ENCODE measurements at regions not wholly inside any gene's neighbourhood (a gene's known extent, or its start where the extent isn't known, plus 50 kb on each side); places are given as distances from the start of the nearest gene placed in this dataset.
"Not testable (repeated sequence)": the region's sequence is repeated elsewhere in the genome, so short reads cannot be mapped to it uniquely, and the experiment has no call there.

DNA sequence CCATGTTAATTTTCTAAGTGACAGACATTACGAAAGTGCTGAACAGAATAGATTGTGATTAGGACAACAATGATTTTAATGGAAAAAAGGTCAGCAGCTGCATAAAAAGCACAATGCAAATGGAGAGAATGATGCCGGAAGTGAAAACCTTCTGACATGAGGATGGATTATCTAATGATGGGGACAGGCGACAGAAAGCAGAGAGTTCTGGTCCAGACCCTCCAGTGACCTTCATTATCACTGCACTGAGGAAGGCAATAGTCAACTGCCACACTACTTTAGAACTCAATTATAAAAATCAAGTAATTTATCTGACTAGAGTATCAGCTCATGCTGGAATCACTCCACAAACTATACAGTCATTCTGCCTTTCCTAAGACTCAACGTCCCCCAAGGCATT, 746.1 kb upstream of the EPHA5 start:
- no peaks in the 10 kb centered on the region for H3K4me1 Mint-ChIP-seq
- no peak overlapping the region for H3K4me3 Mint-ChIP-seq
- ATAC-seq, result no peak
- CTCF ChIA-PET, result no interaction called here
- H3K27ac Mint-ChIP-seq, result no peak overlapping the region
- H3K9me3 Mint-ChIP-seq (ENCODE audit: low read depth), result peaks cover 14% of the 10 kb centered on the region
- no peak for DNase-seq
- H3K27me3 Mint-ChIP-seq, result no peaks in the 10 kb centered on the region
- no peaks in the 10 kb centered on the region for H3K36me3 Mint-ChIP-seq

GRCh38 chr4:66404141-66404540, 733.9 kb upstream of the EPHA5 start:
- Mint-ChIP-seq H3K27me3 (no peaks in the 10 kb centered on the region), H3K4me1 (no peaks in the 10 kb centered on the region), H3K27ac (no peak overlapping the region), H3K4me3 (no peak overlapping the region), H3K36me3 (no peaks in the 10 kb centered on the region), H3K9me3 (ENCODE audit: low read depth) (peaks cover 10% of the 10 kb centered on the region)
- CTCF ChIA-PET, result no interaction called here
- DNase-seq, result no peak
- ATAC-seq, result no peak

DNA sequence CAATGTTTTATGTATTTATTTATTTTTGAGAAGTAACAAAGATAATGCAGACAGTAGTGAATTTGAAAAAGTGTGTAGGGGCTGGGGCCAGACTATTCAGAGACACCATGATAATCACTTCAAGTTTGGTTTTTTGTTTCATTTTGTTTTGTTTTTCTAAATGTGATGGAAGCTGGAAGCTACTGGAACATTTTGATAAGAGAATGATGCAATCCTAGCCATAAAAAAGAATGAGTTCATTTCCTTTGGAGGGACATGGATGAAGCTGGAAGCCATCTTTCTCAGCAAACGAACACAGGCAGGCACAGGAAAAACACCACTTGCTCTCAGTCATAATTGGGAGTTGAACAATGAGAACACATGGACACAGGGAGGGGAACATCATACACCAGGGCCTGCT, 706.6 kb upstream of the EPHA5 start:
- H3K4me3 Mint-ChIP-seq, result no peak overlapping the region

GRCh38 chr4:66376396-66376795, 706.1 kb upstream of the EPHA5 start:
- no peak overlapping the region for H3K27ac Mint-ChIP-seq
- no peak for ATAC-seq
- DNase-seq, result no peak
- H3K27me3 Mint-ChIP-seq, result no peaks in the 10 kb centered on the region
- CTCF ChIA-PET, result no interaction called here
- H3K4me1 Mint-ChIP-seq, result no peaks in the 10 kb centered on the region
- no peaks in the 10 kb centered on the region for H3K36me3 Mint-ChIP-seq
- H3K4me3 Mint-ChIP-seq, result no peak overlapping the region
- peaks cover 5% of the 10 kb centered on the region for H3K9me3 Mint-ChIP-seq (ENCODE audit: low read depth)

More for the DNA sequence above, 706.6 kb upstream of the EPHA5 start:
- Mint-ChIP-seq H3K27ac (no peak overlapping the region), H3K36me3 (no peaks in the 10 kb centered on the region), H3K27me3 (no peaks in the 10 kb centered on the region), H3K4me1 (no peaks in the 10 kb centered on the region), H3K9me3 (ENCODE audit: low read depth) (peaks cover 5% of the 10 kb centered on the region)
- CTCF ChIA-PET, result no interaction called here
- DNase-seq (no peak), ATAC-seq (no peak)

DNA sequence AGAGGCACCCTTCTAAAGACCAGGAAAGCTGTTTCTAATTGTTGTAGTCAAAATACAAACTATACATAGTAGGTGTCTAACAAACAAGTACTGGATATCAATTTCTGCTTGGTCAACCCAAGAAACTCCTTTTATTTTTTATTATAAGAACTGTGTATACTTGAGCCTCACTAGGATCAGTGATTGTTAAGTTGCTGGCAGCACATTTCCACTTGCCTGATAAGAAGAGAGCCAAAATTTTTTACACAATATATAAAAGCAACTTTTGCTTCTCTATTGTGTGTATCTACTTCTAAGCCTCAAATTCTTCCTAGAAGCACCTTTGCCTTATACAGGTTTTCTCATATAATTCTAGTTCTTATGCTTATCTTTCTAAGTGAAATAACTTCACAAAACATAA, 703.0 kb upstream of the EPHA5 start:
- H3K9me3 Mint-ChIP-seq (ENCODE audit: low read depth), result peaks cover 9% of the 10 kb centered on the region
- no peaks in the 10 kb centered on the region for H3K36me3 Mint-ChIP-seq
- no peak overlapping the region for H3K27ac Mint-ChIP-seq
- no peak overlapping the region for H3K4me3 Mint-ChIP-seq
- CTCF ChIA-PET, result no interaction called here
- ATAC-seq (no peak), DNase-seq (no peak)
- no peaks in the 10 kb centered on the region for H3K27me3 Mint-ChIP-seq
- H3K4me1 Mint-ChIP-seq, result no peaks in the 10 kb centered on the region

GRCh38 chr4:66372706-66373105, 702.4 kb upstream of the EPHA5 start:
- DNase-seq, result no peak
- Mint-ChIP-seq H3K4me1 (no peaks in the 10 kb centered on the region), H3K27me3 (no peaks in the 10 kb centered on the region), H3K9me3 (ENCODE audit: low read depth) (peaks cover 9% of the 10 kb centered on the region), H3K27ac (no peak overlapping the region), H3K36me3 (no peaks in the 10 kb centered on the region), H3K4me3 (no peak overlapping the region)
- no peak for ATAC-seq
- CTCF ChIA-PET, result no interaction called here

- Mint-ChIP-seq H3K36me3 (no peaks in the 10 kb centered on the region), H3K4me3 (no peak overlapping the region), H3K4me1 (no peaks in the 10 kb centered on the region), H3K9me3 (ENCODE audit: low read depth) (peaks cover 11% of the 10 kb centered on the region), H3K27ac (no peak overlapping the region), H3K27me3 (no peaks in the 10 kb centered on the region)
- CTCF ChIA-PET, result no interaction called here
- ATAC-seq (no peak), DNase-seq (no peak)
Observed at GRCh38 chr4:66367043-66367660, 696.9 kb upstream of the EPHA5 start.

DNA sequence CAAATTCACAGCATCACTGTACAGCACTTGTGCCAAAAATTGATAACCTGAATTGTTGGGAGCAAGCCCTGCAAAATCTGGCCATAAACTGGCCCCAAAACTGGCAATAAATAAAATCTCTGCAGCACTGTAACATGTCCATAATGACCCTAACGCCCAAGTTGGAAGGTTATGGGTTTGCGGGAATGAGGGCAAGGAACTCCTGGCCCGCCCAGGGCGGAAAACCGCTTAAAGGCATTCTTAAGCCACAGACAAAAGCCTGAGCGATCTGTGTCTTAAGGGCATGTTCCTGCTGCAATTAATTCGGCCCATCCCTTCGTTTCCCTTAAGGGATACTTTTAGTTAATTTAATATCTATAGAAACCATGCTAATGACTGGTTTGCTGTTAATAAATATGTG, 690.1 kb upstream of the EPHA5 start:
- H3K9me3 Mint-ChIP-seq (ENCODE audit: low read depth); H3K36me3 Mint-ChIP-seq; ATAC-seq; H3K27ac Mint-ChIP-seq; H3K4me3 Mint-ChIP-seq; H3K4me1 Mint-ChIP-seq; DNase-seq; CTCF ChIA-PET; H3K27me3 Mint-ChIP-seq: not testable (repeated sequence)

- no peaks in the 10 kb centered on the region for H3K36me3 Mint-ChIP-seq
Observed at GRCh38 chr4:66357316-66357715, 687.0 kb upstream of the EPHA5 start.

DNA sequence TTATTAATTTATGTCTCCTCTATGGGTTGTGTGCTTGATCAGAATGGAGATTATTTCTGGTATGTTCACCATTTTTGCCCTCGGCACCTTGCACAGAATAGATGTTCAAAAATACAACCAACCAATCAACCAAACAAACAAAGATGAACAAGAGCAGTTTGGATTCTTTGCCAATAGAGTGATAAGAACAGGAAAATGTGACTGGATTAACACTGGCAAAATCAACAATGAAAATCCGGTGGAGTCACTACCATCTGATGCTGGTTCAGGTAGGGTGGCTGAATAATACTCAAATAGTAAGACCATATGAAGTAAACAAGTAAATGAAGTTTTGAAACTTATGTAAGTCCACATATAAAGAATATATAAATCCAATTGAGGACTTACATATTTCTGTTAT, 685.0 kb upstream of the EPHA5 start:
- ATAC-seq (no peak), DNase-seq (no peak)
- Mint-ChIP-seq H3K27ac (no peak overlapping the region), H3K4me1 (no peaks in the 10 kb centered on the region), H3K9me3 (ENCODE audit: low read depth) (peaks cover 4% of the 10 kb centered on the region), H3K36me3 (no peaks in the 10 kb centered on the region), H3K27me3 (no peaks in the 10 kb centered on the region), H3K4me3 (no peak overlapping the region)
- CTCF ChIA-PET, result no interaction called here

More at GRCh38 chr4:66357316-66357715, 687.0 kb upstream of the EPHA5 start:
- no peaks in the 10 kb centered on the region for H3K27me3 Mint-ChIP-seq
- CTCF ChIA-PET, result no interaction called here
- no peak overlapping the region for H3K27ac Mint-ChIP-seq
- H3K4me1 Mint-ChIP-seq, result no peaks in the 10 kb centered on the region
- no peak overlapping the region for H3K4me3 Mint-ChIP-seq
- ATAC-seq (no peak), DNase-seq (no peak)
- peaks cover 4% of the 10 kb centered on the region for H3K9me3 Mint-ChIP-seq (ENCODE audit: low read depth)

GRCh38 chr4:66351761-66352160, 681.5 kb upstream of the EPHA5 start:
- H3K27ac Mint-ChIP-seq, result no peak overlapping the region
- H3K27me3 Mint-ChIP-seq, result no peaks in the 10 kb centered on the region
- no peak overlapping the region for H3K4me3 Mint-ChIP-seq
- ATAC-seq (no peak), DNase-seq (no peak)
- H3K4me1 Mint-ChIP-seq, result no peaks in the 10 kb centered on the region
- CTCF ChIA-PET, result no interaction called here
- peaks cover 9% of the 10 kb centered on the region for H3K9me3 Mint-ChIP-seq (ENCODE audit: low read depth)
- H3K36me3 Mint-ChIP-seq, result no peaks in the 10 kb centered on the region

GRCh38 chr4:66340286-66340893, 670.1 kb upstream of the EPHA5 start:
- Mint-ChIP-seq H3K9me3 (ENCODE audit: low read depth) (peaks cover 17% of the 10 kb centered on the region), H3K36me3 (no peaks in the 10 kb centered on the region), H3K27me3 (no peaks in the 10 kb centered on the region), H3K4me3 (no peak overlapping the region), H3K4me1 (no peaks in the 10 kb centered on the region), H3K27ac (no peak overlapping the region)
- ATAC-seq, result no peak
- CTCF ChIA-PET, result no interaction called here
- no peak for DNase-seq

DNA sequence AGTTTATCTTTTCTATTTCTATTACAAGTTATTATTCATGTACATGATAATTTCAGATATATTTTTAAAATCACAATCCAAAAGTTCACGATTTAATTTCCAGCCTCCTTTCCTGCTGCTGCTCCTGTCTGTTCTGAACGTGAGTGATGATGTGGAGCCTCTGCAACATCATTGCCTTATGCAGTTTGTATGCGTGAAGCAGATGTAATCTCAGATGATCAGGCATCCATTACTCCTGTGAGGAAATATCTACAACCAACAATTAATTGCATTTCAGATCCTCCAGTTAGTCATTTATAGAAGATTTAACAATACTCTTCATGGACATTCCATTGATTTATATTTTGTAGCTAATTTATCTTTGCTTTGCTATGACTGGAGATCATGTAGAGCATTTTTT, 668.7 kb upstream of the EPHA5 start:
- DNase-seq, result no peak
- H3K36me3 Mint-ChIP-seq, result no peaks in the 10 kb centered on the region
- no peaks in the 10 kb centered on the region for H3K4me1 Mint-ChIP-seq
- no peak overlapping the region for H3K4me3 Mint-ChIP-seq
- no peaks in the 10 kb centered on the region for H3K27me3 Mint-ChIP-seq
- ATAC-seq, result no peak
- H3K9me3 Mint-ChIP-seq (ENCODE audit: low read depth), result peaks cover 18% of the 10 kb centered on the region
- CTCF ChIA-PET, result no interaction called here
- no peak overlapping the region for H3K27ac Mint-ChIP-seq

DNA sequence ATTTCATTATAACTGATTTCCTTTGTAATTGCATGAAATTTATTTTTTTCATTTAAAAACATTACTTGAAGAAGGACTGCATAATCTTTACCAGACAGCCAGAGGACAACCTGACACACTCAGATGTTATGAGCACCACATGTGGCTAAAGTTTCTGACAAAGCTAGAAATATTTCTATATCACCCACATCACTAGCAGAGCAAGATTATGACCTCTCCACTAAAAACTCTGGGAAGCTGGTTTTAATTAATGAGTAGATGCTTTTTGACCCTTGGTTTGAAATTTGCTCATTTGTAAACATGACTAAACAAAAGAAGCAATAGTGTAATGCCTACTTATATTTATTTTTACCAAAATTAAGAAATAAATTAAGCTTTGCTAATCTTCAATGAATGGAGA, 661.5 kb upstream of the EPHA5 start:
- DNase-seq (no peak), ATAC-seq (no peak)
- no peak overlapping the region for H3K27ac Mint-ChIP-seq
- no peaks in the 10 kb centered on the region for H3K4me1 Mint-ChIP-seq
- no peaks in the 10 kb centered on the region for H3K27me3 Mint-ChIP-seq
- CTCF ChIA-PET, result no interaction called here
- H3K4me3 Mint-ChIP-seq, result no peak overlapping the region
- H3K9me3 Mint-ChIP-seq (ENCODE audit: low read depth), result peaks cover 3% of the 10 kb centered on the region
- no peaks in the 10 kb centered on the region for H3K36me3 Mint-ChIP-seq

- DNase-seq, result no peak
- Mint-ChIP-seq H3K4me1 (no peaks in the 10 kb centered on the region), H3K4me3 (no peak overlapping the region), H3K27me3 (no peaks in the 10 kb centered on the region), H3K36me3 (no peaks in the 10 kb centered on the region), H3K27ac (no peak overlapping the region), H3K9me3 (ENCODE audit: low read depth) (no peaks in the 10 kb centered on the region)
- CTCF ChIA-PET, result no interaction called here
- ATAC-seq, result no peak
Observed at GRCh38 chr4:66330125-66330524, 659.8 kb upstream of the EPHA5 start.

Measured in activated CD8-positive, alpha-beta memory T cell treated with anti-CD3 and anti-CD28 coated beads, Interleukin-2, amount 10 ng/mL, durations not matched to agents 7 days and 5 days (primary cell).